Fibroblast of skin of right biceps (primary cell): ENCODE measurements at regions not wholly inside any gene's neighbourhood (a gene's known extent, or its start where the extent isn't known, plus 50 kb on each side); places are given as distances from the start of the nearest gene placed in this dataset.
A peak's percentile ranks its signal among the peaks of the same experiment; 100 is the strongest.

ENCODE experiments used
- DNase-seq: peaks from one replicate; pipeline ENCODE4 v3.0.0-alpha.2; 2013

- DNase-seq = no peak
These were observed 123.0 kb upstream of the AP1S2 start for GRCh38 chrX:15977644-15978043.

GRCh38 chrX:15976396-15976795, 121.8 kb upstream of the AP1S2 start:
- no peak for DNase-seq

- peak; percentile 12 for DNase-seq
These were observed 119.3 kb upstream of the AP1S2 start for GRCh38 chrX:15973946-15974345.

- DNase-seq = peak; percentile 24
These were observed 118.7 kb upstream of the AP1S2 start for GRCh38 chrX:15973299-15973698.

GRCh38 chrX:15971696-15972095, 117.1 kb upstream of the AP1S2 start:
- DNase-seq = no peak

GRCh38 chrX:15963858-15964257, 109.2 kb upstream of the AP1S2 start:
- no peak for DNase-seq

- no peak for DNase-seq
These were observed 105.6 kb upstream of the AP1S2 start for GRCh38 chrX:15960237-15960636.

GRCh38 chrX:15956681-15957080, 102.1 kb upstream of the AP1S2 start:
- DNase-seq = peak; percentile 15

GRCh38 chrX:15953801-15954200, 99.2 kb upstream of the AP1S2 start:
- no peak for DNase-seq

GRCh38 chrX:15952212-15952611, 97.6 kb upstream of the AP1S2 start:
- DNase-seq = no peak

GRCh38 chrX:15948318-15948660, 93.7 kb upstream of the AP1S2 start:
- no peak for DNase-seq

- peak; percentile 76 for DNase-seq
These were observed 93.2 kb upstream of the AP1S2 start for GRCh38 chrX:15947648-15948317.

GRCh38 chrX:15946783-15947580, 92.4 kb upstream of the AP1S2 start:
- DNase-seq = peak; percentile 90

GRCh38 chrX:15943391-15943790, 88.8 kb upstream of the AP1S2 start:
- DNase-seq = no peak

- no peak for DNase-seq
These were observed 87.7 kb upstream of the AP1S2 start for GRCh38 chrX:15942307-15942706.

GRCh38 chrX:15939737-15940136, 85.1 kb upstream of the AP1S2 start:
- no peak for DNase-seq

GRCh38 chrX:15938072-15938471, 83.5 kb upstream of the AP1S2 start:
- DNase-seq = no peak

GRCh38 chrX:15931362-15931761, 76.7 kb upstream of the AP1S2 start:
- DNase-seq = no peak

- peak; percentile 62 for DNase-seq
These were observed 76.0 kb upstream of the AP1S2 start for GRCh38 chrX:15930585-15930984.

- DNase-seq = peak; percentile 9
These were observed 74.6 kb upstream of the AP1S2 start for GRCh38 chrX:15929194-15929593.

GRCh38 chrX:15926622-15927021, 72.0 kb upstream of the AP1S2 start:
- DNase-seq = no peak

GRCh38 chrX:15918003-15918402, 63.4 kb upstream of the AP1S2 start:
- DNase-seq = no peak

GRCh38 chrX:15916704-15917084, 62.1 kb upstream of the AP1S2 start:
- no peak for DNase-seq

- peak; percentile 33 for DNase-seq
These were observed 61.5 kb upstream of the AP1S2 start for GRCh38 chrX:15915959-15916703.
